ENCODE measurements at regions not wholly inside any gene's neighbourhood (a gene's known extent, or its start where the extent isn't known, plus 50 kb on each side); places are given as distances from the start of the nearest gene placed in this dataset.

- CTCF ChIA-PET: interaction anchor here (0.6 kb wide), 1 partner anchor 1903 kb away, joined by 3 read pairs; no protein-coding TSS in a partner anchor
- no peak for DNase-seq (ENCODE audit: unreplicated experiment)
- Mint-ChIP-seq H3K4me3 (ENCODE audit: unreplicated experiment) (no peak overlapping the region), H3K9me3 (ENCODE audit: unreplicated experiment) (peaks cover 26% of the 10 kb centered on the region), H3K27ac (ENCODE audit: low read depth, unreplicated experiment) (no peak overlapping the region), H3K36me3 (ENCODE audit: insufficient read depth, unreplicated experiment) (no peaks in the 10 kb centered on the region), H3K27me3 (ENCODE audit: insufficient read depth, unreplicated experiment) (no peaks in the 10 kb centered on the region), H3K4me1 (ENCODE audit: insufficient read depth, unreplicated experiment) (no peaks in the 10 kb centered on the region)
- no TSS peak for BruUV-seq (replicated peaks)
- POLR2A ChIA-PET: no interaction called here
- TF ChIP-seq CTCF (IDR thresholded peaks at IDR 0.05; ENCODE audit: unreplicated experiment): no peak
- intact Hi-C loops (cut with micrococcal nuclease): no loop called here
Measured at GRCh38 chr12:127881371-127882140, 385.4 kb upstream of the TMEM132C start.

GRCh38 chr12:127883013-127883412, 384.0 kb upstream of the TMEM132C start:
- ChIA-PET CTCF (no interaction called here), POLR2A (no interaction called here)
- Mint-ChIP-seq H3K27me3 (ENCODE audit: insufficient read depth, unreplicated experiment) (no peaks in the 10 kb centered on the region), H3K27ac (ENCODE audit: low read depth, unreplicated experiment) (no peak overlapping the region), H3K4me1 (ENCODE audit: insufficient read depth, unreplicated experiment) (no peaks in the 10 kb centered on the region), H3K4me3 (ENCODE audit: unreplicated experiment) (no peak overlapping the region), H3K9me3 (ENCODE audit: unreplicated experiment) (peaks cover 22% of the 10 kb centered on the region), H3K36me3 (ENCODE audit: insufficient read depth, unreplicated experiment) (no peaks in the 10 kb centered on the region)
- no peak for DNase-seq (ENCODE audit: unreplicated experiment)
- BruUV-seq (replicated peaks): no TSS peak
- intact Hi-C loops (cut with micrococcal nuclease): no loop called here
- TF ChIP-seq CTCF (IDR thresholded peaks at IDR 0.05; ENCODE audit: unreplicated experiment): no peak

GRCh38 chr12:127885954-127886750, 380.8 kb upstream of the TMEM132C start:
- ChIA-PET POLR2A (no interaction called here), CTCF (no interaction called here)
- Mint-ChIP-seq H3K9me3 (ENCODE audit: unreplicated experiment) (peaks cover 22% of the 10 kb centered on the region), H3K36me3 (ENCODE audit: insufficient read depth, unreplicated experiment) (peaks cover 6% of the 10 kb centered on the region), H3K27ac (ENCODE audit: low read depth, unreplicated experiment) (no peak overlapping the region), H3K4me3 (ENCODE audit: unreplicated experiment) (no peak overlapping the region), H3K27me3 (ENCODE audit: insufficient read depth, unreplicated experiment) (no peaks in the 10 kb centered on the region), H3K4me1 (ENCODE audit: insufficient read depth, unreplicated experiment) (no peaks in the 10 kb centered on the region)
- TF ChIP-seq CTCF (IDR thresholded peaks at IDR 0.05; ENCODE audit: unreplicated experiment): no peak
- intact Hi-C loops (cut with micrococcal nuclease): no loop called here
- BruUV-seq (replicated peaks): no TSS peak
- DNase-seq (ENCODE audit: unreplicated experiment): no peak

- POLR2A ChIA-PET: no interaction called here
- intact Hi-C loops (cut with micrococcal nuclease): no loop called here
- Mint-ChIP-seq H3K4me3 (ENCODE audit: unreplicated experiment) (no peak overlapping the region), H3K27ac (ENCODE audit: low read depth, unreplicated experiment) (no peak overlapping the region), H3K27me3 (ENCODE audit: insufficient read depth, unreplicated experiment) (no peaks in the 10 kb centered on the region), H3K36me3 (ENCODE audit: insufficient read depth, unreplicated experiment) (peaks cover 6% of the 10 kb centered on the region), H3K9me3 (ENCODE audit: unreplicated experiment) (peaks cover 20% of the 10 kb centered on the region), H3K4me1 (ENCODE audit: insufficient read depth, unreplicated experiment) (no peaks in the 10 kb centered on the region)
- no peak for DNase-seq (ENCODE audit: unreplicated experiment)
- CTCF ChIA-PET: interaction anchor here (0.6 kb wide), 1 partner anchor 778 kb away, joined by 4 read pairs; no protein-coding TSS in a partner anchor
- BruUV-seq (replicated peaks): no TSS peak
- no peak for TF ChIP-seq CTCF (IDR thresholded peaks at IDR 0.05; ENCODE audit: unreplicated experiment)
Measured at GRCh38 chr12:127886827-127887226, 380.1 kb upstream of the TMEM132C start.
